ENCODE measurements at regions not wholly inside any gene's neighbourhood (a gene's known extent, or its start where the extent isn't known, plus 50 kb on each side); places are given as distances from the start of the nearest gene placed in this dataset.

GRCh38 chr13:108360139-108360538, 90.6 kb downstream of the TNFSF13B start:
- no peak for DNase-seq (ENCODE audit: low spot score)

- no peak for DNase-seq (ENCODE audit: low spot score)
These were observed 92.3 kb downstream of the TNFSF13B start for GRCh38 chr13:108361769-108362168.

DNA sequence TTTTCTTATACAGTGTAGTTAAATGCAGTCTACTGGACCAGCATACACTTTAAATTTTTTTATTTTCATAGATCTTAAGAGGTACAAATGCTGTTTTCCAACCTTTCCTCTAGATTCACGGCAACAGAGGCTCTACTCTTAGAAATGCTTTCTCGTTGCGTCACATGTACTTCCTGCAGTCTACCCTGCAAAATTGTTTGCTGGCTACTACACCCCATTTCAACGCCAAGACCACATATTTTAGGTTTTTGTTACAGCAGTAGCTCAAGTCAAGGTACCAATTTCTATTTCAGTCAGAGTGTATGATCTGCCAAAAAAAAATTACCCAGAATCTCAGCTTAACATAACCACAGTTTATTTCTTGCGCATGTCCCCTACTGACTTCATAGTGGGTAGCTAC, 94.1 kb downstream of the TNFSF13B start:
- no peak for DNase-seq (ENCODE audit: low spot score)

- no peak for DNase-seq (ENCODE audit: low spot score)
These were observed 95.7 kb downstream of the TNFSF13B start for GRCh38 chr13:108365255-108365654.

DNA sequence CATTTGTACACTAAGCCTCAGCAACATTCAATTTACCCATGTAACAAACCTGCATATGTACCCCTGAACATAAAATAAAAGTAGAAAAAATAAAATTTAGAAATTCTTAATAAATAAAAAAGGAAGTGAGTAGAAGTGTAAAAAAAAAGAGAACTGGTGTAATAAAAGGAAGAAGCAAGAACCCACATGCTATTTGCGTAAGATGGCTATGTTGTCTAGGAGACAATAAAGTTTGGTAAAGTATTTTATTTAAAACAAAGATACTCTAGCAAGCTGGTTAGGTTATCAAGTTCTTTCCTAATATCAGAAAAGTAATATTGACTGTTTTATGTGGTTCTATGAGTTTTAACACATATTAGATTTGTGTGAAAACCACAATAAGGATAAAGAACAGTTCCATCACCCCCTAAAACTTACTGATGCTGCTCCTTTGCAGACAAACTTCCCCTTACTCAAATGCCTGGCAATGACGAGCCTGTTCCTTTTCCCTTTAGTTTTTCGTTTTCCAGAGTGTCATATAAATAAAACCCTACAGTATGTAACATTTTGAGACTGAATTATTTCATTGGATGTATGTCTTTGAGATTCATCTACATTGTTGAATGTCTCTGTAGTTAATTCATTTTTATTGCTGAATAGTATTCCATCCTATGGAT, 98.9 kb downstream of the TNFSF13B start:
- DNase-seq (ENCODE audit: low spot score) = no peak

GRCh38 chr13:108369412-108369811, 99.9 kb downstream of the TNFSF13B start:
- DNase-seq (ENCODE audit: low spot score) = no peak

DNA sequence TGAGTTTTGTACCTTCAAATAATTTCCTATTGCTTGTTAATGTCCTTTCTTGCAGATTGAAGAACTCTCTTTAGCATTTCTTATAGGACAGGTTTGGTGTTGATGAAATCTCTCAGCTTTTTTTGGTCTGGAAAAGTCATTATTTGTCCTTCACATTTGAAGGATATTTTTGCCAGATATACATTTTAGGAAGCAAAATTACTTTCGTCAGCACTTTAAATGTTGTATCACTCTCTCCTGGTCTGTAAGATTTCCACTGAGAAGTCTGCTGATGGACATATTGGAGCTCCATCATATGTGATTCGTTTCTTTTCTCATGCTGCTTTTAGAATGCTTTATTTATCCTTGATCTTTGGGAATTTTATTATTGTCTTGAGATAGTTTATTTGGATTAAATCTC, 105.5 kb downstream of the TNFSF13B start:
- no peak for DNase-seq (ENCODE audit: low spot score)

- no peak for DNase-seq (ENCODE audit: low spot score)
These were observed 106.3 kb downstream of the TNFSF13B start for GRCh38 chr13:108375772-108376171.

DNA sequence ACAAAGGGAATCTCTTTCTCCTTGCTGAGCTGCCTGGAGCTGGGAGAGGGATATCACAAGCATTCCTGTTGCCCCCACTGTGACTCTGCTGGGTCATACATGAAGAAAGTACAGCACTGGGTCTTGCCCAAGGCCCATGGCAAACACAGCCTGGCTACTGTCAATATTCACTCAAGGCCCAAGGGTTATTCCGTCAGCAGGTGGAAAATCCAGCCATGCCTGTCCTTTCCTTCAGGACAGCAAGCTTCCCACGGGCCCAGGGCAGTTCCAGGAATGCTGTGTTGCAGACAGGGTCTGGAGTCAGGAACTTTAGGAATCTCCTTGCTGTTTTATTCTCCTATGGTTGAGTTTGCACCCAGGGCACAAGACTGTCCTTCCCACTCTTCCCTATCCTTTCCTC, 106.8 kb downstream of the TNFSF13B start:
- no peak for DNase-seq (ENCODE audit: low spot score)

DNA sequence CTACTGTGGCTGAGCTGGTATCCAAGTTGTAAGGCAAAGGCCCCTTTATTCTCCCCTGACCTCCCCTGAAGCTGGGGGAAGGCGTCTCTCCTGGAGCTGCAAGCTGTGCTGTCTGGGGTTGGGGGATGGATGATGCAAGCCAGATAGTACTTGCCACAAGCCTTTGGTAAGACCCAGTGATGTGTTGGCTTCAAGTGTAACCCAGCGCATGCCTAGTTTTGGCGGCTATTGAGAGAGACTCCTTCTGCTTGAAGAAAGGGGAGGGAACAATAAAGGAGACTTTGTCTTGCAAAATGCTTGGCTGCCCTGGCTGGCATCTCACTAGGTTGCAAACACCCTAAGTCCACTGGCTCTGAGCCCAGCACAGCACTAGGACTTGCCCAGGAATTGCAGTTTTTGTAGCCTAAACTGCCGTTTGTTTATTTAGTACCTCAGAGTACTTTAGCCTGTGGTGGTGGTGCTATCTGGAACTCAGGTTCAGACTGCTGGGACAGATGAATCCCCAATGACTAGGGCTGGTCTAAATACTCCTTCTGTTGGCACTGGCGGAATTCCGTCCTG, 108.2 kb downstream of the TNFSF13B start:
- DNase-seq (ENCODE audit: low spot score) = no peak

GRCh38 chr13:108383667-108384066, 114.1 kb downstream of the TNFSF13B start:
- DNase-seq (ENCODE audit: low spot score) = peak; percentile 86

- no peak for DNase-seq (ENCODE audit: low spot score)
These were observed 117.6 kb downstream of the TNFSF13B start for GRCh38 chr13:108387156-108387555.

GRCh38 chr13:108402850-108403249, 133.3 kb downstream of the TNFSF13B start:
- peak; percentile 31 for DNase-seq (ENCODE audit: low spot score)

GRCh38 chr13:108407495-108407894, 138.0 kb downstream of the TNFSF13B start:
- no peak for DNase-seq (ENCODE audit: low spot score)

DNA sequence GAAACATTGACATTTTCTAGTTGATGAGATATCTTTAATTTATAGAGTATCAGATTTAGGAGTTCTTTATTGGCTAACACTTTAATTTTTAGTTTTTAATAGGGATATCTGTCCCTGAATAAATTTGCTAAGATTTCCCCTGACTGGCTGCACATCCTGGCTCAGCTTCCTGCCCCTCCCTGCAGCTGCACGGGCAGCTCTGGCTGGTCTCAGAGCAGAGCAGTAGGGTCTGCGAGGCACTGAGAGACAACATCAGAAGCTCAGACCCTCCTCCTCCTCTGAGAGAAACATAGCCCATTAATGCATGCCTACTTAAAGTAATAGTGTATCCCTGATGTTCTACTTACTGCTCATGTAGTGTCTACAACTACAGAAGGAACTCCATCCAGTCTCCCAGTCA, 139.2 kb downstream of the TNFSF13B start:
- DNase-seq (ENCODE audit: low spot score) = no peak

GRCh38 chr13:108409730-108410129, 140.2 kb downstream of the TNFSF13B start:
- no peak for DNase-seq (ENCODE audit: low spot score)

DNA sequence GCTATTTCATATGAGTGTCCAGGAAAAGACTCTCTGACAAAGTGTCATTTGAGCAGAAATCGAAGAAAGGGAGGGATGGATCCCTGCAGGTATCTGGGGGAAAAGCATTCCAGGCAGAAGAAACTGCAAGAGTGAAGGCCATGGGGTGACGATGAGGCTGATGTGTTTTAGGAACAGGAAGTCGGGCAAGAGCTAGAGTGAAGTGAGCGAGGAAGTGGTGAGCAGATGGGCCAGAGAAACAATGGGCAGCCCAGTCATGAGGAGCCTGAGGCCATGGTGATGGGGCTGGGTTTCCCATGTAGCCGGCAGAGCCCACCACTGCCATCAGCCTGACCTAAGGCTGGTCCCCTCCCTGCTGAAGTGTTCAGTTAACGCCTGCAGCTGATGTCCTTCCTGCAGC, 150.2 kb downstream of the TNFSF13B start:
- no peak for DNase-seq (ENCODE audit: low spot score)

GRCh38 chr13:108425056-108425455, 155.5 kb downstream of the TNFSF13B start:
- DNase-seq (ENCODE audit: low spot score) = no peak

DNA sequence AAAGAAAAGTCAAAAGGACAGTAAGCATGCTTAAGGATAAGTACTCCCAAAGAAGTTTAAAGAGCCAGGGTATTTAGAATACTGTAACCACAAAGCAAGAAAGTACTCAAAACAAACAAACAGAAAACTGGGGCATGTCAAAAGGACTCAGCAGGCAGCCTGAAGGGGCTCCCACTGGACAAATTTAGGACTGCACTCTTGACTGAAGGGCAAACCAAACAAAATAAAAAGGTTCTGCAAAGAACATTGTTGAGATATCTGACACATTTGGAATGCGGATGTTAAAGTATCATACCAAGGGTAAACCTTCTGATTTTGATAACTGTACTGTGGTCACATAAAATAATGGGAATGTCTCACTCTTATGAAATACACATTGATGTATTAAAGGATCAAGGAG, 157.4 kb downstream of the TNFSF13B start:
- DNase-seq (ENCODE audit: low spot score) = no peak

GRCh38 chr13:108427355-108427754, 157.8 kb downstream of the TNFSF13B start:
- no peak for DNase-seq (ENCODE audit: low spot score)

DNA sequence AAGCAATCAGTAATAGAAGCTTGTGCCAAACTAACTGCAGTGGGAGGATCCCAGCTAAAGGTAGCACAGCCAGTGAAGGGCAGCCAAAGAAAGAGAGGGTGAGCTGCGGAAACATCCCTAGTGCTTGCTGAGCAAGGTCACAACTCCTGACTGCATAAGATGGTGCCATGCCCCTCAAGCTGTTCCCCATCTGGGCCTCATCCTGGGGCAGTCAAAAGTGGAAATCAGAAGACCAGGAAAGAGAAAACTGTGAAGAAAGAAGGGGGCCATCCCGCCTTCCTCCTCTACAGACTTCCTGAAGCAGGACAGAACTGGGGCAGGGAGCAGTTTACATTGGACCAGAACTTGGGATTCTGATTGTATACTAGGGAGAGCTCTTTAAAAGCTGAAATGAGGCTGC, 159.2 kb downstream of the TNFSF13B start:
- no peak for DNase-seq (ENCODE audit: low spot score)

DNA sequence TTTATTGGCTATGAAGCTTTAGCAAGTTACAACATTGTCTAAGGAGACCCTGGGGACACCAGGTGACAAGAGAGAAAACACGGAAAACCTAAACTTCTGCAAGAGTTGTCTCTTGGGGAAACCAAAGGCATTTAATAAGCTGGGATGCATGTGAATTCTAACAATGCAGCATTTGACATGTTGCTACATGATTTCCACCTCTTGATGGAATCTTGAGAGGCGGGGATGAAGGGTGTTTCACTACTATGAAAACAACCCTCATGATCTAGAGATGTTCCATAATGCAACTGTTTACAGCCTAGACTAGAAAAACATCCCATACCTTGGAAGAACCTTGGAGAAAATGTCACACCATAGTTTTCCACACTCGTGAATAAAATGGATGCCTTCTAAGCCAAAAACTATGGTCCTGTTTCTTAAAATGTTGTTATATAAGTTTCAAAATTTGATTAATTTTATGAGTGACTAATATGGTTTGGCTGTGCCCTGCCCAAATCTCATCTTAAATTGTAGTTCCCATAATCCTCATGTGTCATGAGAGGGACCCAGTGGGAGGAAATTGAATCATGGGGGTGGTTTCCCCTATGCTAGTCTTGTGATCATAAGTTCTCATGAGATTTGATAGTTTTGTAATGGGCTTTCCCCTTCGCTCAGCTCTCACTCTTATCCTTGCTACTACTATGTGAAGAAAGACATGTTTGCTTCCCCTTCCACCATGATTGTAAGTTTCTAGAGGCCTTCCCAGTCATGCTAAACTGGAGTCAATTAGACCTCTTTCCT, 164.6 kb downstream of the TNFSF13B start:
- DNase-seq (ENCODE audit: low spot score) = no peak

DNA sequence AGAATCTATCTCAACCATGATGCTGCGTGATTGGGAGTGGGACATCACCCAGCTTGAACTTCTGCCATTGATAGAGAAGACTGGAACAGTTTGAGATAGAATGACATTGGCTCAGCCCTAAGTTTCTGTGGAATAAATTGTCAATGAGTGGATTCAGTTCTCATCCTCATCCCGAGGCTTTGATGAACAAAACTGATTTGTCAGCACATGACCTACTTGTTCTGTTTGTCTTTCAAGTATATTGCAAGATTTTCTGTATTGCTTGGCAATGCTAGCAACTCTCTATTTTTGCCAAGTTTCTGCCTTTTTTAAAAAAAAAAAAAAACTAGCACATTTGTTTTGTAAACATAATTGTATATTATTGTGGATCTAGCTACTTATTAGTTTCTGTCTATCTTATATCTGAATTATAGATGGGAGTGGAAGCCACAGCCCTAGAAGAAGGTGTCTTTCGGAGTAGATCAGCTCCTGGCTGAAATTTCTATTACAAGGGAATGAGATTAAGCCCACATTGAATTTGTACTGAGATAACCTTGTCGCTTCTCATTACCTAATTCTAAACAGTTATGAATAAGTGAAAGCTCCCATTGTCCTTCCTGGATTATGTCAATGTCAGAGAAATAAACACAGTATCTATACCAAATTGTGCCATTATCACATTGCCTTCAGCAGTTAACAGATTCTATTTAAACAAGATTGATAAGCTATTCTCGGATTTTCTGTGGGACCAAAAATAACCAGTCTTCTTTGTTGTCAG, 166.1 kb downstream of the TNFSF13B start:
- no peak for DNase-seq (ENCODE audit: low spot score)

All from COLO829 (cell line).